ENCODE measurements at regions not wholly inside any gene's neighbourhood (a gene's known extent, or its start where the extent isn't known, plus 50 kb on each side); places are given as distances from the start of the nearest gene placed in this dataset.

DNA sequence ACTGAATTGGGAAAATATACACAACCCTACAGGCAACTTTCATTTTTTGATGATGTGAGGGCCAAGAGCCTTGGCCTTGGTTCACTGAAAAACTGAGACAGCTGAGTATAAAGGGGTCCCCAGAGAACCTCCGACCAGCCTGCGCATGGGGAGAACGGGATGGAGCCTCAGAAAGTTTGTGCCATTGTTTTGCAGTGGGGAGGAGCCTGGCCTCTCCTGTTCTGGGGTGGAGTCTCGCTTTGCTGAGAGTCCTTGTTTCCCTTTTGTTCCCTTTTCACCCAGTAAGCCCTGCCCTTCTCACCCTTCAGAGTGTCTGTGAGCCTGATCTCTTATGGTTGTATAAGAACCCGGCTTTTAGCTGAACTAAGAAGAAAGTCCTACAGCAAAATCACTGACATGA, 193.2 kb upstream of the AKR1E2 start:
- H3K27ac ChIP-seq: no peak overlapping the region
- peaks cover 0 to 1% (median 0%) of the 10 kb centered on the region in 3 donors for H3K9me3 ChIP-seq
- no peaks in the 10 kb centered on the region for H3K36me3 ChIP-seq
- intact Hi-C loops (cut with DNase I; ENCODE audit: low total_unique reads): no loop called here
- no peak overlapping the region for H3K4me3 ChIP-seq
- H3K4me1 ChIP-seq: peaks cover 0 to 10% (median 0%) of the 10 kb centered on the region in 4 donors
- H3K27me3 ChIP-seq: no peaks in the 10 kb centered on the region
- TF ChIP-seq CTCF (IDR thresholded peaks at IDR 0.05): no peak
- DNase-seq: no peak

DNA sequence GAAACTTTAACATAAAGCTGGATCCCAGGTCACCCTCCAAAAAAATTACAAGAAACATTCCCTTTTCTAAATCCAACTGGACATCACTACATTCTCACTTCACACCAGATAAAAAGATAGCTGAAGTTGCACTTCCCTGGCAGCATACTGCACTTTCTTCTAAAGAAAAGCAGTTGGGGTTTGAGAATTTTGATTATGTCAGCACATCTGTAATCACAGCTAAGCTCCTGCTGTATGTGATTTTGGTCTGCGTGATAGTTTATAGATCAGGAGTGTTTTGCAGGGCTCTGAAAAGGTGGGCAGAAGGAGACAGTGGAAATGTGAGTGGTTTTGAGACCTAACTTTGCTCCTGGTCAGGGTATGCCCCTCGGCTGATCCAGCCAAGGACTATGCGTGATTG, 199.1 kb upstream of the AKR1E2 start:
- Histone ChIP-seq H3K9me3 (peaks cover 0 to 9% (median 0%) of the 10 kb centered on the region in 3 donors), H3K36me3 (no peaks in the 10 kb centered on the region), H3K27me3 (no peaks in the 10 kb centered on the region), H3K27ac (no peak overlapping the region), H3K4me1 (no peaks in the 10 kb centered on the region), H3K4me3 (no peak overlapping the region)
- DNase-seq: no peak
- no peak for TF ChIP-seq CTCF (IDR thresholded peaks at IDR 0.05)
- intact Hi-C loops (cut with DNase I; ENCODE audit: low total_unique reads): no loop called here

DNA sequence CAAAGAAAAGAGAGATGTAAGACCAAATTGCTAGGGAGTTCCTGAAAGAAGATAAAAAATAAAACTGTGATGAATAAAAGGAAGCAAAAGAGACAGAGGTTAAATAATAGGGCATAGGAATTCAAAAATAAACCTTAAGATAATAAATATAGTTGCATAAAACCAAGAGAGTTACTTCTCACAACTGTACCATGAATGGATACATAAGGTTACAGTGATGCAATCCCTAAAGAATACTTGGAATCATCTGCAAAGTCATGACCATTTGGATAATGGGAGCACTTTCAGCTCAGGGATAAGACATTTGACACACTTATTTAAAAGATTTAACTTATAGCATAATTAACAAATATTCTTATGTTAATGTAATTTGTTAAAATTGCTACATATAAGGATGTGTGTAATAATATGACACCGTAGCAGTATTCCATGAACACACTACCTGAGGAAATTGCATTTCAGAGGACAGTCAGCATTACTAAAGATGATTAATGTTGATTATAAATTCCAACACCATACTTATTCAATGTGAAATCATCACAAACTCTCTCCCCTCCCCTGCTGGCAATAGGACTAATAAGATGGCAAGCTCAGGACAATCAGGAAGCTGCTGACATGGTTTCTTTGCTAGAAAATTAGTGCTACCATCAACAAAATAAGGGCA, 202.1 kb upstream of the AKR1E2 start:
- H3K9me3 ChIP-seq: peaks cover 0 to 9% (median 0%) of the 10 kb centered on the region in 3 donors
- H3K4me3 ChIP-seq: no peak overlapping the region
- no peak for TF ChIP-seq CTCF (IDR thresholded peaks at IDR 0.05)
- DNase-seq: no peak
- no peak overlapping the region for H3K27ac ChIP-seq
- no peaks in the 10 kb centered on the region for H3K36me3 ChIP-seq
- H3K4me1 ChIP-seq: no peaks in the 10 kb centered on the region
- intact Hi-C loops (cut with DNase I; ENCODE audit: low total_unique reads): no loop called here
- no peaks in the 10 kb centered on the region for H3K27me3 ChIP-seq

- Histone ChIP-seq H3K27me3 (no peaks in the 10 kb centered on the region), H3K27ac (no peak overlapping the region), H3K4me1 (no peaks in the 10 kb centered on the region), H3K9me3 (peaks cover 0 to 9% (median 0%) of the 10 kb centered on the region in 3 donors), H3K36me3 (no peaks in the 10 kb centered on the region), H3K4me3 (no peak overlapping the region)
- TF ChIP-seq CTCF (IDR thresholded peaks at IDR 0.05): no peak
- intact Hi-C loops (cut with DNase I; ENCODE audit: low total_unique reads): no loop called here
- DNase-seq: no peak
Measured at GRCh38 chr10:4623200-4623599, 202.8 kb upstream of the AKR1E2 start.

- no peak overlapping the region for H3K4me3 ChIP-seq
- H3K27ac ChIP-seq: no peak overlapping the region
- no peaks in the 10 kb centered on the region for H3K36me3 ChIP-seq
- H3K27me3 ChIP-seq: no peaks in the 10 kb centered on the region
- no peak for TF ChIP-seq CTCF (IDR thresholded peaks at IDR 0.05)
- peaks cover 0 to 4% (median 0%) of the 10 kb centered on the region in 3 donors for H3K9me3 ChIP-seq
- intact Hi-C loops (cut with DNase I; ENCODE audit: low total_unique reads): no loop called here
- DNase-seq: no peak
- no peaks in the 10 kb centered on the region for H3K4me1 ChIP-seq
Measured at GRCh38 chr10:4622384-4622783, 203.6 kb upstream of the AKR1E2 start.

- Histone ChIP-seq H3K9me3 (peaks cover 0 to 8% (median 0%) of the 10 kb centered on the region in 3 donors), H3K27ac (no peak overlapping the region), H3K36me3 (no peaks in the 10 kb centered on the region), H3K27me3 (no peaks in the 10 kb centered on the region), H3K4me1 (no peaks in the 10 kb centered on the region), H3K4me3 (no peak overlapping the region)
- intact Hi-C loops (cut with DNase I; ENCODE audit: low total_unique reads): no loop called here
- DNase-seq: no peak
- TF ChIP-seq CTCF (IDR thresholded peaks at IDR 0.05): no peak
Measured at GRCh38 chr10:4617589-4617988, 208.4 kb upstream of the AKR1E2 start.
